GM12874 (cell line): ENCODE measurements at regions not wholly inside any gene's neighbourhood (a gene's known extent, or its start where the extent isn't known, plus 50 kb on each side); places are given as distances from the start of the nearest gene placed in this dataset.

Experiments used
- CTCF ChIP-seq: IDR thresholded peaks from 2 replicates; pipeline ENCODE4 v1.5.1; 2011; ENCODE audit warnings: low read depth, mild to moderate bottlenecking, control low read depth, low read length, moderate library complexity; ENCODE audit not compliant: insufficient read depth

GRCh38 chr7:38021892-38022291 lies 101.5 kb downstream of the EPDR1 start:
- TF ChIP-seq CTCF, result no peak

GRCh38 chr7:38025815-38026214 lies 105.4 kb downstream of the EPDR1 start:
- no peak for TF ChIP-seq CTCF

GRCh38 chr7:38027884-38028455 lies 107.5 kb downstream of the EPDR1 start:
- no peak for TF ChIP-seq CTCF

GRCh38 chr7:38034062-38034908 lies 113.8 kb downstream of the EPDR1 start:
- TF ChIP-seq CTCF, result no peak

GRCh38 chr7:38040831-38041230 lies 120.4 kb downstream of the EPDR1 start:
- no peak for TF ChIP-seq CTCF

GRCh38 chr7:38049679-38050078 lies 128.4 kb upstream of the STARD3NL start:
- no peak for TF ChIP-seq CTCF

- no peak for TF ChIP-seq CTCF
These were observed 126.7 kb upstream of the STARD3NL start for GRCh38 chr7:38051311-38051710.
